Suppressor macrophage treated with lipopolysaccharide for 4 hours (primary cell): ENCODE measurements at regions not wholly inside any gene's neighbourhood (a gene's known extent, or its start where the extent isn't known, plus 50 kb on each side); places are given as distances from the start of the nearest gene placed in this dataset.
"Not testable (repeated sequence)": the region's sequence is repeated elsewhere in the genome, so short reads cannot be mapped to it uniquely, and the experiment has no call there.

Experiments used
- DNase-seq: peaks from one replicate; pipeline ENCODE4 v3.0.0-alpha.2; 2020

DNA sequence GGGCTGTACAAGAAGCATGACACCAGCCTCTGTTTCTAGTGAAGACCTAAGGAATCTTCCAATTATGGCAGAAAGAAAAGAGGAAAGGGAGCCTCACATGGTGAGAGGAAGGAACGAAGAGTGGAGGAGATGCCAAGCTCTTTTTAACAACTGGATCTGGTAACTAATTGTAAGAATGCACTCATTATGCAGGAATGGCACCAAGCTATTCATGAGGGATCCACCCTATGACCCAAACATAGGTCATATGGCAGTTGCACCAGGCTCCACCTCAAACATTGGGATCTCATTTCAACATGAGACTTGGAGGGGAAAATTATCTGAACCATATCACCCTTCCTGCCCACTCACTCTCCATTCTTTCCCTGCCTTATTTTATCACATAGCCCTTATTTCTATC is 496.0 kb upstream of the SPTLC3 start:
- DNase-seq, result no peak

GRCh38 chr20:12528104-12528503 is 480.7 kb upstream of the SPTLC3 start:
- no peak for DNase-seq

DNA sequence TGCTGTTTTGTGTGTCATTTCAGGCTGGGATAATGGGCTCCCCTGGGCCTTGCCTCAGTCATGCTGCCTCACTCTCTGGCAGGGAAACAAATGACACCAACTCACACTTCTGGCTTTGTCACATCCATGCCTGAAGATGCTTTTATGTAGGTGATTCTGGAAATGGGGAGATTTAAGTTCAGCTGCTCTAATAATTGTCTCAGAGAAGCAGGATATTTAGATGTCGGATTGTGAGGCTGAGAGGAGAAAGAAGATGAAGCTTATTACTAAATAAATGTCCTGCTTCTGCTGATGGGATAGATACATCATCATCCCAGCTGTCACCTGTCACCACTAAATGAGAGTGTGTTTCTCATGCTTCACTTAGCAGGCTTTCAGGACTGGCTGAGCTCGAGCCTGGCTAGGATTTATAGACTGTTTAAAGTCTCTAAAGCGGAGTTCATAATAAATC is 480.2 kb upstream of the SPTLC3 start:
- DNase-seq, result no peak

DNA sequence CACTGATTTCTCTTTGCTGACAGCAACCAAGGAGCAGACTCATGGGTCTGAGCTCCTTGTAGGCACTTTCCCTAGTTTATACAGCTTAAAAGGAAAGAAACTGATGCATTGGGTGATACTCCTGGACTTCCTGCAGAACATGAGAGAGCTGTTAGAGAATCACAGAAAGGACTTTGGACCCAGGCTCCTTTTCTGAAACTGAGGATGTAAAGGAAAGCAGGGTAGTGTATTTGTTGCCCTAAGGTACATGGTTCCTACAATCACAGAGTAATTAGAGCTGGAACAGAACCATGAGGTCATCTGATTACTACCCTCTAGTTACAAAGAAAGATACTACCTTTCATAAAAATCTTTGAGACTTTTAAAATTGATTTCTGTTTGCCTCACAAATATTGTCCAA is 477.1 kb upstream of the SPTLC3 start:
- DNase-seq, result no peak

GRCh38 chr20:12535316-12535715 is 473.5 kb upstream of the SPTLC3 start:
- DNase-seq, result no peak

DNA sequence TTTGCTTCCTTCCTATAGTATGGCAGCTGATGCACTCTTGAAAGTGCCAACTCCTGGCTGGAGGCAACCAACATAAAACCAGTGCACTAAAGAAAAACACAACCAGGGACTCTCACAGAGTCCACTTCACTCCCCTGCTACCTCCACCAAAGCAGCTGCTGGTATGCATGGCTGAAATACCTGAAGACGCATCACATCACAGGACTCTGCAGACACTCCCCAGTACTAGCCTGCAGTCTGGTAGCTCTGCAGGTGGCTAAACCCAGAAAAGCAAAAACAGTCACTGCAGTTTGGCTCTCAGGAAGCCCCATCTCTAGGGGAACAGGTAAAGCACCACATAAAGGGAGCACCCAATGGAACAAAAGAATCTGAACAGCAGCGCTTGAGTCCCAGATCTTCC is 473.0 kb upstream of the SPTLC3 start:
- no peak for DNase-seq

GRCh38 chr20:12554426-12554825 is 454.3 kb upstream of the SPTLC3 start:
- no peak for DNase-seq

DNA sequence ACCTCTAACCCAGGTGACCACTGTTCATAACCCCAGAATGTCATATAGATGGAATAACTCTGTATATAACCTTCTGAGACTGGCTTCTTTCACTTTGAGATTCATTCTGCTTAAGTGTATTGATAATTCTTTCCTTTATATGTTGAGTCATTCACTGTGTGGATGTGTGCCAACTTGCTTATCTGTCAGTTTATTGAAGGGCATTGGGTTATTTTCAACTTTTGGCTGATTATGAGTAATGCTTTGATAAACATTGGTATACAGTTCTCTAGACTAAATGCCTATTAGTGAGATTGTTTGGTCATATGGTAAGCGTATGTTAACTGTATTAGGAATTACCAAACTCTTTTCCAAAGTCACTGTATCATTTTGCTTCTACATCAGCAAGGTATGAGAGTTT is 453.4 kb upstream of the SPTLC3 start:
- DNase-seq, result no peak

- DNase-seq, result not testable (repeated sequence)
Observed at GRCh38 chr20:12555849-12556248, 452.9 kb upstream of the SPTLC3 start.

- DNase-seq, result no peak
Observed at GRCh38 chr20:12557224-12557623, 451.5 kb upstream of the SPTLC3 start.

GRCh38 chr20:12564979-12565378 is 443.8 kb upstream of the SPTLC3 start:
- DNase-seq, result no peak

GRCh38 chr20:12566596-12566995 is 442.2 kb upstream of the SPTLC3 start:
- DNase-seq, result no peak

GRCh38 chr20:12570371-12570770 is 438.4 kb upstream of the SPTLC3 start:
- no peak for DNase-seq

- no peak for DNase-seq
Observed at GRCh38 chr20:12573442-12573841, 435.3 kb upstream of the SPTLC3 start.

DNA sequence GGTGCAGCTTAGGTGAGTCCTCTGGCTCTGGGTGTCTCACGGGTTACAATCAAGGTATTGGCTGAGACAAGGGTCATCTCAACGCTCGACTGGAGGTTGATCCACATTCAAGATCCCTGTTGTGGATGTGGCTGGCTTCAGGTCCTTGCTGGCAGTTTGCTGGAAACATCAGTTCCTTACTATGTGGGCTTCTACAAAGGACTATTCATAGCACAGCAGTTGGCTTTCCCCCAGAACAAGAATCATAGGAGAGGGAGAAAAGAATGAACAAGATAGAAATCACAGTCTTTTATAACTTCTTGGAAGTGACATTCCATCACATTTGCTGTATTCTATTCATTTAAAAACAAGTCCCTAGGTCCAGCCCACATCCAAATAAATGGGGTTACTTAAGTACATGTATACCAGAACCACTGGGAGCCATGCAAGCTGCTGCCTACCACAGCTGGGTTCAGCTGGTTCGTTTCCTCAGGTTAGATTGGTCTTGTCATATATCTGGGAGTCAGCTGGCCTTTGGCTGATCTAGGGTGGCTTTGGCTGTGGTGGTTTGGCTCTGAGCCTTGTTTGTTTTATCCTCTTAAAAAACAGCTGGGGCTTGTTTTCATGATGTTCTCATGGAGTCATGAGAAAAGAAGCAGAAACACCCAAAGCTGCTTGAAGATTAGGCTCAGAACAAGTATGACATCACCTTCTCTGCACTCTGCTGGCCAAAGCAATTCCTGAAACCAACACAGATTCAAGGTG is 433.2 kb upstream of the SPTLC3 start:
- DNase-seq, result no peak

- no peak for DNase-seq
Observed at GRCh38 chr20:12577213-12577612, 431.6 kb upstream of the SPTLC3 start.

GRCh38 chr20:12581644-12582289 is 427.0 kb upstream of the SPTLC3 start:
- DNase-seq, result no peak

DNA sequence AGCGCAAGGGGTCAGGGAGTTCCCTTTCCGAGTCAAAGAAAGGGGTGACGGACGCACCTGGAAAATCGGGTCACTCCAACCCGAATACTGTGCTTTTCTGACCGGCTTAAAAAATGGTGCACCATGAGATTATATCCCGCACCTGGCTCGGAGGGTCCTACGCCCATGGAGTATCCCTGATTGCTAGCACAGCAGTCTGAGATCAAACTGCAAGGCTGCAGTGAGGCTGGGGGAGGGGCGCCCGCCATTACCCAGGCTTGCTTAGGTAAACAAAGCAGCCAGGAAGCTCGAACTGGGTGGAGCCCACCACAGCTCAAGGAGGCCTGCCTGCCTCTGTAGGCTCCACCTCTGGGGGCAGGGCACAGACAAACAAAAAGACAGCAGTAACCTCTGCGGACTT is 426.1 kb upstream of the SPTLC3 start:
- not testable (repeated sequence) for DNase-seq

DNA sequence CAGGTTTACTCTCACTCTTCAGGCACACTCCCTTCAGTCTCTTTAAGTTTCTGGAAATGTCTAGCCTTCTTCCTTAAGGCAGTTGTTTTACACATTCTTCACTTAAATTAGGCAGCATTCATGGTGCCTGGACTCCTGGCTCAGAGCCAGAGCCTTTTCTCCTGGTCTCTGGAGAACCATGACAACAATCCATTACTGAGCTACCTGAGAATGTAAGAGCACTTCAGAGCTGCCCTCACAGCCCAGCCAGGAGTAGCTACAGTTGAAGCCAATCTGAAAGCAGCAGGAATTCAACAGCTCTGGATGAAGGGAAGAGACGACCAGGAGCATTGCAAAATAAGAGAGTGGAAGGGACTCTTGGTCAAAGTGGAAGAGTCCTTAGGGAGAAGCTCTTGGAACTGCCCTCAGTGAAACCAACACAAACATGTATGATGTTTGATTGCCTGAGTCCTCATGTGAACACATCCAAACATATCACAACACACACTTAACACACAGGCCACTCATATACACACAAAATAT is 416.8 kb upstream of the SPTLC3 start:
- DNase-seq, result no peak

GRCh38 chr20:12592756-12593155 is 416.0 kb upstream of the SPTLC3 start:
- no peak for DNase-seq

DNA sequence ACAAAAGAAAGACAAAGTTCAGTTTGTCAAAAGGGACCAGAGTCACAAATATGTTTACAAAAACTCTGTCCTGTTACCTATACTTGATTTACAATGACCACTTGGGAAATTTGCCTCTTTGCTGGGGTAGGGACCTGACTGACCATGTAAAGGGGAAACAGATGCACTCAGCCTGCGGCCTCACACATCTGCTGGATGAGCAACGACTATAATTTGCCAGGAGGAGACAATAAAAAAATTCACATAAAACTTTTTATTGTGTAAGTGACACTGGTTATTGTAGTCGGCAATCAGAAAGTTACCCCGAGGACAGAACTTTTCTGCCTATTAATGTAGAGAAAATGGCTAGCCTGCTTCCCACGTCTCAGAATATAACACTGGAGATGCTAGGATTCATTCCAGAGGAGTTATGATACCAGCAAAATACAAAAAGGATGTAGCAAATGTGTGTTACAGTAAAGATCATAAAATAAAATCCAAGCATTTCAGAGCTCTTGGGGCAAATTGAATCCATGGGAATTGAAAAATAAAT is 415.4 kb upstream of the SPTLC3 start:
- DNase-seq, result no peak

GRCh38 chr20:12594410-12595088 is 414.2 kb upstream of the SPTLC3 start:
- DNase-seq, result no peak

DNA sequence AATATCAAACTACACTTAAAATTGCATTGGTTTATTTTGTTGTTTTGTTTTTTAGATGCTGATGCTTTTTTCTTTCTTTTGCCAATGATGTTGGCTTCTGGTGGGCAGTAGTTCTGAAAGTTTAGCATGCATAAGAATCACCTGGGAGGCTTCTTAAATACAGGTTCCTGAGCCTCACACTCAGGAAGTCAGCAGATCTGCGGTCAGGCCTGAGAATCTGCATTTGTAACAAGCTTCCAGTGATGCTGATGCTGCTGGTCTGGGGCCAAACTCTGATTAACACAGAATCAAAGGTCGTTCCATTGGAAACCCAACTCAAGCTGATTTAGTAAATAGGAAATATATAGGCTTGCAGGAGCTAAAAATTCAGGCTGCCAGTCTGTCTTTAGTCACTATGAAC is 412.9 kb upstream of the SPTLC3 start:
- DNase-seq, result no peak

DNA sequence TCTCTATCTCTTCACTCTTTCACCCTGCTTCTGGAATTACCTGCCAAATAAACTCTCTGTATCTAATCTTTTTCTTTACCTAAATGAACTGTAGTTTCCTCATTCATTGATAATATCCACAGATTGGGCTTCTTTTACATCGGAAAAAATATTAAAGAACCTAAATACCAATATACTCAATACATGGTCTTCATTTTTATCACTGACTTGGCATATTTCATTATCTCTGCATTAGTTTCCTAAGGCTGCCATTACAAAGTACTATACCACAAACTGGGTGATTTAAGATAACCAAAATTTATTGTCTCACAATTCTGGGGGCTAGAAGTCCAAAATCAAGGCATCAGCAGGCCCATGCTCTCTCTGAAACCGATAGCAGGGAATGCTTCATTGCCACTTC is 411.9 kb upstream of the SPTLC3 start:
- no peak for DNase-seq
